ENCODE measurements at regions not wholly inside any gene's neighbourhood (a gene's known extent, or its start where the extent isn't known, plus 50 kb on each side); places are given as distances from the start of the nearest gene placed in this dataset.

GRCh38 chrX:115487608-115488007, 73.4 kb upstream of the PLS3 start:
- H3K27ac ChIP-seq: no peak overlapping the region
- no peak for DNase-seq (ENCODE audit: low spot score)
- TF ChIP-seq CTCF (IDR thresholded peaks at IDR 0.05): no peak
- H3K4me3 ChIP-seq: no peak overlapping the region

GRCh38 chrX:115490814-115491213, 70.2 kb upstream of the PLS3 start:
- TF ChIP-seq CTCF (IDR thresholded peaks at IDR 0.05): no peak
- Histone ChIP-seq H3K4me3 (no peak overlapping the region), H3K27ac (no peak overlapping the region)
- DNase-seq (ENCODE audit: low spot score): no peak

GRCh38 chrX:115491766-115492165, 69.2 kb upstream of the PLS3 start:
- Histone ChIP-seq H3K27ac (peak overlapping the region; percentile 4 to 35), H3K4me3 (no peak overlapping the region)
- DNase-seq (ENCODE audit: low spot score): no peak
- no peak for TF ChIP-seq CTCF (IDR thresholded peaks at IDR 0.05)

- Histone ChIP-seq H3K4me3 (no peak overlapping the region), H3K27ac (no peak overlapping the region)
- TF ChIP-seq CTCF (IDR thresholded peaks at IDR 0.05): no peak
- DNase-seq (ENCODE audit: low spot score): no peak
These were observed 68.0 kb upstream of the PLS3 start for GRCh38 chrX:115493015-115493414.

GRCh38 chrX:115494161-115494560, 66.8 kb upstream of the PLS3 start:
- Histone ChIP-seq H3K27ac (no peak overlapping the region), H3K4me3 (no peak overlapping the region)
- DNase-seq (ENCODE audit: low spot score): no peak
- no peak for TF ChIP-seq CTCF (IDR thresholded peaks at IDR 0.05)

- H3K27ac ChIP-seq: peak overlapping the region in 1 of 2 donors; percentile 30
- DNase-seq (ENCODE audit: low spot score): no peak
- H3K4me3 ChIP-seq: peak overlapping the region; percentile 29
- no peak for TF ChIP-seq CTCF (IDR thresholded peaks at IDR 0.05)
These were observed 61.7 kb upstream of the PLS3 start for GRCh38 chrX:115499112-115499805.

- peak overlapping the region in 1 of 2 donors; percentile 42 for H3K27ac ChIP-seq
- TF ChIP-seq CTCF (IDR thresholded peaks at IDR 0.05): no peak
These were observed 57.9 kb upstream of the PLS3 start for GRCh38 chrX:115503099-115503498.

More at GRCh38 chrX:115503099-115503498, 57.9 kb upstream of the PLS3 start:
- no peak for DNase-seq (ENCODE audit: low spot score)
- H3K4me3 ChIP-seq: no peak overlapping the region
